ENCODE measurements at regions not wholly inside any gene's neighbourhood (a gene's known extent, or its start where the extent isn't known, plus 50 kb on each side); places are given as distances from the start of the nearest gene placed in this dataset.

- no peak overlapping the region for H3K4me2 ChIP-seq (ENCODE audit: low read length)
- no peak overlapping the region for H3K4me3 ChIP-seq (ENCODE audit: low read depth, low read length)
- no peak for TF ChIP-seq CTCF (IDR thresholded peaks at IDR 0.05)
- H3K9me3 ChIP-seq (ENCODE audit: control insufficient read depth, low read length): no peaks in the 10 kb centered on the region
- no peak overlapping the region for H3K9ac ChIP-seq
- no peaks in the 10 kb centered on the region for H3K79me2 ChIP-seq
- H3K27me3 ChIP-seq (ENCODE audit: control insufficient read depth, insufficient read depth, low read length): no peaks in the 10 kb centered on the region
- no peaks in the 10 kb centered on the region for H3K4me1 ChIP-seq
- no peak overlapping the region for H2AFZ ChIP-seq
- no peaks in the 10 kb centered on the region for H3K36me3 ChIP-seq (ENCODE audit: control insufficient read depth, insufficient read depth, low read length)
- no peak overlapping the region for H3K27ac ChIP-seq
Measured at GRCh38 chr1:23617084-23617521, 57.8 kb upstream of the ID3 start.

GRCh38 chr1:23616292-23616824, 57.1 kb upstream of the ID3 start:
- Histone ChIP-seq H3K27me3 (ENCODE audit: control insufficient read depth, insufficient read depth, low read length) (no peaks in the 10 kb centered on the region), H3K27ac (no peak overlapping the region), H3K36me3 (ENCODE audit: control insufficient read depth, insufficient read depth, low read length) (no peaks in the 10 kb centered on the region), H3K4me2 (ENCODE audit: low read length) (no peak overlapping the region), H3K4me3 (ENCODE audit: low read depth, low read length) (no peak overlapping the region), H3K9ac (no peak overlapping the region), H3K79me2 (no peaks in the 10 kb centered on the region), H3K9me3 (ENCODE audit: control insufficient read depth, low read length) (no peaks in the 10 kb centered on the region), H2AFZ (no peak overlapping the region), H3K4me1 (no peaks in the 10 kb centered on the region)
- TF ChIP-seq CTCF (IDR thresholded peaks at IDR 0.05): no peak

GRCh38 chr1:23615852-23616251, 56.6 kb upstream of the ID3 start:
- Histone ChIP-seq H3K36me3 (ENCODE audit: control insufficient read depth, insufficient read depth, low read length) (no peaks in the 10 kb centered on the region), H3K4me3 (ENCODE audit: low read depth, low read length) (no peak overlapping the region), H3K4me2 (ENCODE audit: low read length) (no peak overlapping the region), H2AFZ (no peak overlapping the region), H3K27ac (no peak overlapping the region), H3K4me1 (no peaks in the 10 kb centered on the region), H3K9me3 (ENCODE audit: control insufficient read depth, low read length) (no peaks in the 10 kb centered on the region), H3K79me2 (no peaks in the 10 kb centered on the region), H3K27me3 (ENCODE audit: control insufficient read depth, insufficient read depth, low read length) (no peaks in the 10 kb centered on the region), H3K9ac (no peak overlapping the region)
- TF ChIP-seq CTCF (IDR thresholded peaks at IDR 0.05): no peak

- H3K27me3 ChIP-seq (ENCODE audit: control insufficient read depth, insufficient read depth, low read length): no peaks in the 10 kb centered on the region
- no peak overlapping the region for H3K9ac ChIP-seq
- no peak overlapping the region for H3K27ac ChIP-seq
- H3K4me1 ChIP-seq: no peaks in the 10 kb centered on the region
- no peak overlapping the region for H2AFZ ChIP-seq
- H3K36me3 ChIP-seq (ENCODE audit: control insufficient read depth, insufficient read depth, low read length): no peaks in the 10 kb centered on the region
- H3K4me2 ChIP-seq (ENCODE audit: low read length): no peak overlapping the region
- H3K4me3 ChIP-seq (ENCODE audit: low read depth, low read length): no peak overlapping the region
- no peak for TF ChIP-seq CTCF (IDR thresholded peaks at IDR 0.05)
- H3K79me2 ChIP-seq: no peaks in the 10 kb centered on the region
- no peaks in the 10 kb centered on the region for H3K9me3 ChIP-seq (ENCODE audit: control insufficient read depth, low read length)
Measured at GRCh38 chr1:23615423-23615822, 56.1 kb upstream of the ID3 start.

GRCh38 chr1:23614032-23614660, 54.8 kb upstream of the ID3 start:
- Histone ChIP-seq H3K4me3 (ENCODE audit: low read depth, low read length) (no peak overlapping the region), H3K4me1 (no peaks in the 10 kb centered on the region), H2AFZ (no peak overlapping the region), H3K36me3 (ENCODE audit: control insufficient read depth, insufficient read depth, low read length) (no peaks in the 10 kb centered on the region), H3K9me3 (ENCODE audit: control insufficient read depth, low read length) (no peaks in the 10 kb centered on the region), H3K4me2 (ENCODE audit: low read length) (no peak overlapping the region), H3K9ac (no peak overlapping the region), H3K79me2 (no peaks in the 10 kb centered on the region), H3K27me3 (ENCODE audit: control insufficient read depth, insufficient read depth, low read length) (no peaks in the 10 kb centered on the region), H3K27ac (no peak overlapping the region)
- TF ChIP-seq CTCF (IDR thresholded peaks at IDR 0.05): no peak

Measured in parathyroid adenoma (tissue), 2 donors.